Fibroblast of lung (primary cell): ENCODE measurements at regions not wholly inside any gene's neighbourhood (a gene's known extent, or its start where the extent isn't known, plus 50 kb on each side); places are given as distances from the start of the nearest gene placed in this dataset.

Experiments used
- DNase-seq, 2 donors: peaks; one replicate each; pipeline versions ENCODE4 v3.0.0 to v3.0.0-alpha.2; 2010; ENCODE audit warnings: low read depth in 2 of 2
- H2AFZ ChIP-seq: 2 replicates; pipeline ENCODE4 v1.5.1; 2012; ENCODE audit warnings: low read length, control low read depth, inconsistent platforms
- H3K27ac ChIP-seq: 2 replicates; pipeline ENCODE4 v1.5.1; 2011; ENCODE audit warnings: low read length, control low read depth; ENCODE audit not compliant: insufficient read depth
- H3K27me3 ChIP-seq: 2 replicates; pipeline ENCODE4 v1.5.1; 2011; ENCODE audit warnings: mild to moderate bottlenecking, low read length; ENCODE audit not compliant: control insufficient read depth, insufficient read depth
- H3K36me3 ChIP-seq: 2 replicates; pipeline ENCODE4 v1.5.1; 2011; ENCODE audit warnings: low read length; ENCODE audit not compliant: control insufficient read depth, insufficient read depth
- H3K4me1 ChIP-seq: 2 replicates; pipeline ENCODE4 v1.5.1; 2011; ENCODE audit warnings: low read length; ENCODE audit not compliant: control insufficient read depth, insufficient read depth; ENCODE audit errors: extremely low read depth
- H3K4me2 ChIP-seq: 2 replicates; pipeline ENCODE4 v1.5.1; 2011; ENCODE audit warnings: low read length, control low read depth; ENCODE audit not compliant: insufficient read depth; ENCODE audit errors: extremely low read depth
- H3K4me3 ChIP-seq, 4 experiments: fragments of 200-600 bp in 1 of 4; sonication (generic) in 1 of 4; replicated peaks in 1 of 4; 2 replicates each; pipeline ENCODE4 v1.5.1; 2011 to 2016; ENCODE audit warnings: low read length in 4 of 4, low read depth in 3 of 4, mild to moderate bottlenecking in 3 of 4, control low read depth in 2 of 4, inconsistent platforms in 1 of 4, mixed read lengths in 1 of 4; ENCODE audit not compliant: insufficient read depth in 1 of 4; ENCODE audit errors: control extremely low read depth in 1 of 4
- H3K79me2 ChIP-seq: 2 replicates; pipeline ENCODE4 v1.5.1; 2012; ENCODE audit warnings: mild to moderate bottlenecking, low read length, inconsistent platforms; ENCODE audit not compliant: control insufficient read depth, insufficient read depth
- H3K9ac ChIP-seq: 2 replicates; pipeline ENCODE4 v1.5.1; 2011; ENCODE audit warnings: mild to moderate bottlenecking, low read length, control low read depth; ENCODE audit not compliant: insufficient read depth
- H3K9me3 ChIP-seq: 2 replicates; pipeline ENCODE4 v1.5.1; 2012; ENCODE audit warnings: low read depth, low read length; ENCODE audit not compliant: control insufficient read depth, insufficient read depth
- H4K20me1 ChIP-seq: 2 replicates; pipeline ENCODE4 v1.5.1; 2011; ENCODE audit warnings: low read length; ENCODE audit not compliant: control insufficient read depth, insufficient read depth; ENCODE audit errors: extremely low read depth
- EZH2 ChIP-seq: IDR thresholded peaks from 2 replicates; pipeline ENCODE4 v1.5.1; 2012; ENCODE audit warnings: low read length, control low read depth, mild to moderate bottlenecking; ENCODE audit errors: missing control alignments
- TF ChIP-seq, protein P1 (sequence below), 2 donors: IDR thresholded peaks in 1 of 2; conservative IDR thresholded peaks in 1 of 2; 1 replicate in 1 of 2; 2 replicates in 1 of 2; pipeline ENCODE4 v1.5.1; 2011 to 2012; ENCODE audit warnings: low read length in 2 of 2, control low read depth in 1 of 2, inconsistent platforms in 1 of 2, low read depth in 1 of 2, mild to moderate bottlenecking in 1 of 2

DNA sequence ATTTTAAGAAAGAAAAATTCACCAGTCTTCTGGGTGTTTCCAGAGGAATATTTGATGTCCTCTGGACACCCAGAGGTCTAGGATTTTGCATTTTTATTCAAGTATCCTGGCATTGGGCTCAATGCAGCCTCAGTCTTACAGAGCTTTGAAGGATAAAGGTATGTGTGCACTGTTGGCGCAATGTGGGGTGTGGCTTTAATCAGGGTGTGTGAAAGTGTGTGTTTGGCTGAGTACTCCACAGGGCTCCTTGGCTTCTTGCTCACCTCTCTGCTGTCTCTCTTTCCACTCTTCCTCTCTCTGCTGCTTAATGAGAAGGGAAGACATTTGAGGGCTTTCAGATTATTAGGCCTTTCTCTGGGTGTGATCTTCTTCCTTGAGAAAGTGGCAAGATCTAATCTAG is 193.3 kb upstream of the CCND2 start:
- no peaks in the 10 kb centered on the region for H3K27me3 ChIP-seq
- H3K9me3 ChIP-seq: no peaks in the 10 kb centered on the region
- no peak overlapping the region for H3K9ac ChIP-seq
- H3K27ac ChIP-seq: no peak overlapping the region
- H3K79me2 ChIP-seq: no peaks in the 10 kb centered on the region
- H3K4me1 ChIP-seq: no peaks in the 10 kb centered on the region
- no peak for DNase-seq
- no peaks in the 10 kb centered on the region for H4K20me1 ChIP-seq
- no peak for TF ChIP-seq EZH2
- TF ChIP-seq, protein P1, sequence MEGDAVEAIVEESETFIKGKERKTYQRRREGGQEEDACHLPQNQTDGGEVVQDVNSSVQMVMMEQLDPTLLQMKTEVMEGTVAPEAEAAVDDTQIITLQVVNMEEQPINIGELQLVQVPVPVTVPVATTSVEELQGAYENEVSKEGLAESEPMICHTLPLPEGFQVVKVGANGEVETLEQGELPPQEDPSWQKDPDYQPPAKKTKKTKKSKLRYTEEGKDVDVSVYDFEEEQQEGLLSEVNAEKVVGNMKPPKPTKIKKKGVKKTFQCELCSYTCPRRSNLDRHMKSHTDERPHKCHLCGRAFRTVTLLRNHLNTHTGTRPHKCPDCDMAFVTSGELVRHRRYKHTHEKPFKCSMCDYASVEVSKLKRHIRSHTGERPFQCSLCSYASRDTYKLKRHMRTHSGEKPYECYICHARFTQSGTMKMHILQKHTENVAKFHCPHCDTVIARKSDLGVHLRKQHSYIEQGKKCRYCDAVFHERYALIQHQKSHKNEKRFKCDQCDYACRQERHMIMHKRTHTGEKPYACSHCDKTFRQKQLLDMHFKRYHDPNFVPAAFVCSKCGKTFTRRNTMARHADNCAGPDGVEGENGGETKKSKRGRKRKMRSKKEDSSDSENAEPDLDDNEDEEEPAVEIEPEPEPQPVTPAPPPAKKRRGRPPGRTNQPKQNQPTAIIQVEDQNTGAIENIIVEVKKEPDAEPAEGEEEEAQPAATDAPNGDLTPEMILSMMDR (conservative IDR thresholded peaks at IDR 0.05 in 1 of 2, IDR thresholded peaks at IDR 0.05 in 1 of 2; ENCODE audit: low read depth in 1 of 2, low read length in 2 of 2): no peak
- H3K36me3 ChIP-seq: no peaks in the 10 kb centered on the region
- no peak overlapping the region for H3K4me3 ChIP-seq
- H3K4me2 ChIP-seq: no peak overlapping the region
- no peak overlapping the region for H2AFZ ChIP-seq

DNA sequence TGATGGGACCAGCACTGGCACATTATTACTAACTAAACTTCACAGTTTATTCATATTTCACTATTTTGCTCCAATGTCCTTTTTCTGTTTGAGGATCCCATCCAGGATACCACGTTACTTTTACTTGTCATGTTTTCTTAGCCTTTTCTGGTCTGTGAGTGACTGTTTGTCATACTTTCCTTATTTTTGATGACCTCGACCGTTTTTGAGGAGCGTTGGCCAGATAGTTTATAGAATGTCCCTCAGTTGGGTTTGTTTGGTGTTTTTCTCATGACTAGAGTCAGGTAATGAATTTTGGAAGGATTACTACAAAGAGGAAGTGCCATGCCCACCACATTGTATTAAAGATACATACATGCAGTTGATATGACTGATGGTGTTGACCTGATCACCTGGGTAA is 199.4 kb upstream of the CCND2 start:
- Histone ChIP-seq H3K9ac (no peak overlapping the region), H3K36me3 (no peaks in the 10 kb centered on the region), H3K4me1 (no peaks in the 10 kb centered on the region), H3K9me3 (no peaks in the 10 kb centered on the region), H3K79me2 (no peaks in the 10 kb centered on the region), H3K4me2 (no peak overlapping the region), H4K20me1 (no peaks in the 10 kb centered on the region), H2AFZ (no peak overlapping the region), H3K27ac (no peak overlapping the region), H3K4me3 (no peak overlapping the region), H3K27me3 (no peaks in the 10 kb centered on the region)
- DNase-seq: no peak
- TF ChIP-seq, protein P1 (conservative IDR thresholded peaks at IDR 0.05 in 1 of 2, IDR thresholded peaks at IDR 0.05 in 1 of 2; ENCODE audit: low read depth in 1 of 2, low read length in 2 of 2): no peak
- no peak for TF ChIP-seq EZH2

DNA sequence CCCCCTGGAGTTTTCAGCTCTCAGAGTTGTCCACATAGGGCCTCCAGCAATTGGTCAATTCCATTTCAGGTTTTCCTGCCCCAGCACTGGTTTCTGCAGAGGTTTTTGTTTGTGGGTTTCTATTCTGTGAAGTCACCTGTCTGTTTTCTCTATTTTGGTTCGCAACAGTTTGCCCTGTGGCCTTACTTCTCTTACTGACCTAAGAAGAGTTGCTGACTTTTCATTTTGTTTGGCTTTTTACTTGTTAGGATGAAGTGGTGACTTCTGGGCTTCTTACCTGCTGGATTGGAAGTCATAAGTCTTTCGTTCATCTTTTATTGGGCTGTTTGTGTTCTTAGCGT is 196.4 kb upstream of the PARP11 start:
- H3K4me2 ChIP-seq: no peak overlapping the region
- no peak overlapping the region for H3K27ac ChIP-seq
- H4K20me1 ChIP-seq: no peaks in the 10 kb centered on the region
- no peak for DNase-seq
- H3K9ac ChIP-seq: no peak overlapping the region
- H3K36me3 ChIP-seq: no peaks in the 10 kb centered on the region
- no peaks in the 10 kb centered on the region for H3K9me3 ChIP-seq
- H3K4me3 ChIP-seq: no peak overlapping the region
- H2AFZ ChIP-seq: no peak overlapping the region
- TF ChIP-seq EZH2: no peak
- TF ChIP-seq, protein P1 (conservative IDR thresholded peaks at IDR 0.05 in 1 of 2, IDR thresholded peaks at IDR 0.05 in 1 of 2; ENCODE audit: low read depth in 1 of 2, low read length in 2 of 2): no peak
- no peaks in the 10 kb centered on the region for H3K27me3 ChIP-seq
- H3K4me1 ChIP-seq: no peaks in the 10 kb centered on the region
- no peaks in the 10 kb centered on the region for H3K79me2 ChIP-seq
